ENCODE measurements at regions not wholly inside any gene's neighbourhood (a gene's known extent, or its start where the extent isn't known, plus 50 kb on each side); places are given as distances from the start of the nearest gene placed in this dataset.

GRCh38 chr10:58001159-58001558 is 266.5 kb downstream of the IPMK start:
- TF ChIP-seq CTCF (IDR thresholded peaks at IDR 0.05) = no peak
- no peak for TF ChIP-seq EZH2 (IDR thresholded peaks at IDR 0.05; ENCODE audit: borderline replicate concordance, insufficient read depth, low read depth, low read length, poor library complexity, severe bottlenecking)
